H1 (cell line): ENCODE measurements at regions not wholly inside any gene's neighbourhood (a gene's known extent, or its start where the extent isn't known, plus 50 kb on each side); places are given as distances from the start of the nearest gene placed in this dataset.

ENCODE experiments used
- CTCF ChIA-PET: fragments of 300-600 bp; sonication (Branson Sonifier 250); formaldehyde crosslinking; loops from one replicate; lab custom pipeline; 2021; ENCODE audit not compliant: partially characterized antibody; lab: Charles Lee
- POLR2A ChIA-PET: fragments of 300-600 bp; sonication (Branson Sonifier 250); formaldehyde crosslinking; loops from one replicate; lab custom pipeline; 2021; ENCODE audit warnings: inconsistent platforms; ENCODE audit not compliant: partially characterized antibody; lab: Charles Lee
- DNase-seq, 2 experiments: peaks; one replicate each; pipeline versions ENCODE4 v3.0.0 to v3.0.0-alpha.2; 2010 to 2022; ENCODE audit warnings: low spot score in 2 of 2, low read depth in 1 of 2, mixed read lengths in 1 of 2
- FAIRE-seq: peaks from 2 replicates; lab custom pipeline; 2011; peaks lifted over from hg19 to GRCh38; lab: Jason Lieb, UNC
- H2AFZ ChIP-seq: 2 replicates; pipeline ENCODE4 v1.8.1; 2012; ENCODE audit warnings: low read length, inconsistent platforms
- H2AK5ac ChIP-seq: 2 replicates; pipeline ENCODE4 v1.6.1; 2013; ENCODE audit warnings: low read depth, low read length
- H2BK120ac ChIP-seq: replicated peaks from 2 replicates; pipeline ENCODE3; 2013; ENCODE audit warnings: low read depth, low read length, inconsistent platforms
- H2BK12ac ChIP-seq: 2 replicates; pipeline ENCODE4 v1.6.1; 2013; ENCODE audit warnings: low read depth, low read length
- H2BK15ac ChIP-seq: 2 replicates; pipeline ENCODE4 v1.6.1; 2013; ENCODE audit warnings: low read length
- H2BK20ac ChIP-seq: 2 replicates; pipeline ENCODE4 v1.6.1; 2013; ENCODE audit warnings: low read length
- H2BK5ac ChIP-seq: 2 replicates; pipeline ENCODE4 v1.6.1; 2013; ENCODE audit warnings: low read depth, low read length
- H3K14ac ChIP-seq: 2 replicates; pipeline ENCODE4 v1.6.1; 2013; ENCODE audit warnings: inconsistent platforms; ENCODE audit not compliant: insufficient read length
- H3K18ac ChIP-seq: 2 replicates; pipeline ENCODE4 v1.6.1; 2013; ENCODE audit warnings: low read length; ENCODE audit errors: extremely low read depth
- H3K23ac ChIP-seq: 2 replicates; pipeline ENCODE4 v1.6.1; 2013; ENCODE audit warnings: inconsistent platforms; ENCODE audit not compliant: insufficient read length
- H3K23me2 ChIP-seq: 2 replicates; pipeline ENCODE4 v1.6.1; 2013; ENCODE audit warnings: low read depth, low read length
- H3K27ac ChIP-seq: 2 replicates; pipeline ENCODE4 v1.6.1; 2011; ENCODE audit warnings: low read depth, low read length, inconsistent platforms
- H3K27me3 ChIP-seq, 4 experiments: replicated peaks in 1 of 4; 1 replicate in 1 of 4; 2 replicates in 3 of 4; pipeline versions ENCODE4 v1.6.1 to v1.8.1; 2011 to 2013; ENCODE audit warnings: low read length in 3 of 4, mild to moderate bottlenecking in 3 of 4, inconsistent platforms in 2 of 4, mixed read lengths in 2 of 4, moderate library complexity in 1 of 4; ENCODE audit not compliant: control insufficient read depth in 3 of 4, insufficient read depth in 3 of 4; ENCODE audit errors: extremely low read depth in 1 of 4
- H3K36me3 ChIP-seq, 4 experiments: 2 replicates each; pipeline versions ENCODE4 v1.6.1 to v1.8.1; 2011 to 2013; ENCODE audit warnings: mild to moderate bottlenecking in 4 of 4, low read length in 3 of 4, moderate library complexity in 2 of 4, control low read depth in 1 of 4, inconsistent platforms in 1 of 4; ENCODE audit not compliant: insufficient read depth in 4 of 4, control insufficient read depth in 2 of 4
- H3K4ac ChIP-seq: replicated peaks from 2 replicates; pipeline ENCODE3; 2013; ENCODE audit warnings: low read length, low read depth, mixed read lengths, inconsistent platforms; ENCODE audit not compliant: insufficient read length
- H3K4me1 ChIP-seq, 4 experiments: replicated peaks in 1 of 4; 1 replicate in 1 of 4; 2 replicates in 3 of 4; pipeline versions ENCODE4 v1.6.1 to v1.8.1; 2011 to 2013; ENCODE audit warnings: low read length in 3 of 4, inconsistent platforms in 2 of 4, mixed read lengths in 1 of 4; ENCODE audit not compliant: insufficient read depth in 4 of 4, control insufficient read depth in 3 of 4
- H3K4me2 ChIP-seq, 2 experiments: 2 replicates each; pipeline versions ENCODE4 v1.6.1 to v1.8.1; 2011 to 2013; ENCODE audit warnings: low read depth in 2 of 2, low read length in 2 of 2, control low read depth in 1 of 2, inconsistent platforms in 1 of 2, mild to moderate bottlenecking in 1 of 2; ENCODE audit not compliant: insufficient read depth in 1 of 2
- H3K4me3 ChIP-seq, 4 experiments: fragments of 200-600, 300-600 bp in 1 of 4; sonication (generic), shearing (Covaris generic), sonication (Bioruptor Twin) in 1 of 4; 2 replicates each; pipeline versions ENCODE4 v1.5.1 to v1.8.1; 2011 to 2016; ENCODE audit warnings: low read length in 4 of 4, low read depth in 3 of 4, control low read depth in 2 of 4, inconsistent platforms in 2 of 4, mild to moderate bottlenecking in 2 of 4, mixed read lengths in 1 of 4, moderate library complexity in 1 of 4; ENCODE audit not compliant: insufficient read depth in 2 of 4; ENCODE audit errors: extremely low read depth in 1 of 4
- H3K56ac ChIP-seq: replicated peaks from 2 replicates; pipeline ENCODE3; 2013; ENCODE audit warnings: low read depth, mild to moderate bottlenecking, mixed read lengths, low read length, inconsistent platforms; ENCODE audit not compliant: insufficient read length
- H3K79me1 ChIP-seq: 2 replicates; pipeline ENCODE4 v1.6.1; 2013; ENCODE audit warnings: low read depth, low read length, control low read depth
- H3K79me2 ChIP-seq, 2 experiments: 2 replicates each; pipeline versions ENCODE4 v1.6.1 to v1.8.1; 2012 to 2013; ENCODE audit warnings: low read length in 2 of 2, mild to moderate bottlenecking in 2 of 2, inconsistent platforms in 1 of 2; ENCODE audit not compliant: insufficient read depth in 2 of 2, control insufficient read depth in 1 of 2
- H3K9ac ChIP-seq, 4 experiments: replicated peaks in 1 of 4; 1 replicate in 1 of 4; 2 replicates in 3 of 4; pipeline versions ENCODE4 v1.6.1 to v1.8.1; 2011 to 2013; ENCODE audit warnings: low read depth in 3 of 4, low read length in 3 of 4, control low read depth in 2 of 4, mild to moderate bottlenecking in 2 of 4, moderate library complexity in 2 of 4, inconsistent platforms in 1 of 4; ENCODE audit errors: extremely low read depth in 1 of 4
- H3K9me3 ChIP-seq, 2 experiments: 2 replicates each; pipeline versions ENCODE4 v1.6.1 to v1.8.1; 2012 to 2013; ENCODE audit warnings: mild to moderate bottlenecking in 2 of 2, moderate library complexity in 2 of 2, control low read depth in 1 of 2, inconsistent platforms in 1 of 2, low read depth in 1 of 2, low read length in 1 of 2, mixed read lengths in 1 of 2; ENCODE audit not compliant: insufficient read depth in 2 of 2
- H4K20me1 ChIP-seq, 2 experiments: replicated peaks in 1 of 2; 2 replicates each; pipeline versions ENCODE3 to v1.8.1; 2011 to 2013; ENCODE audit warnings: inconsistent platforms in 2 of 2, low read length in 2 of 2, mild to moderate bottlenecking in 1 of 2; ENCODE audit not compliant: insufficient read depth in 2 of 2, control insufficient read depth in 1 of 2
- H4K5ac ChIP-seq: 2 replicates; pipeline ENCODE4 v1.6.1; 2013; ENCODE audit warnings: low read length, low read depth, mixed read lengths, inconsistent platforms; ENCODE audit not compliant: insufficient read length
- H4K8ac ChIP-seq: 2 replicates; pipeline ENCODE4 v1.8.0; 2013; ENCODE audit warnings: mild to moderate bottlenecking, moderate library complexity, low read length, inconsistent platforms; ENCODE audit not compliant: insufficient read depth; ENCODE audit errors: extremely low read depth
- H4K91ac ChIP-seq: replicated peaks from 2 replicates; pipeline ENCODE3; 2013; ENCODE audit warnings: low read length, mixed read lengths, inconsistent platforms; ENCODE audit not compliant: insufficient read length
- NANOG ChIP-seq: IDR thresholded peaks from 2 replicates; pipeline ENCODE4 v1.6.1; 2011; ENCODE audit warnings: low read length, low read depth, mild to moderate bottlenecking, inconsistent platforms; ENCODE audit not compliant: insufficient read depth, poor library complexity, severe bottlenecking
- POLR2AphosphoS5 ChIP-seq: IDR thresholded peaks from 2 replicates; pipeline ENCODE4 v1.6.1; 2011; ENCODE audit warnings: low read depth, low read length
- POU5F1 ChIP-seq: IDR thresholded peaks from 2 replicates; pipeline ENCODE4 v1.6.1; 2011; ENCODE audit warnings: low read depth, mild to moderate bottlenecking, low read length, moderate library complexity
- RXRA ChIP-seq: IDR thresholded peaks from 2 replicates; pipeline ENCODE4 v1.6.1; 2011; ENCODE audit warnings: low read depth, mild to moderate bottlenecking, low read length, moderate library complexity; ENCODE audit not compliant: insufficient read depth
- SP2 ChIP-seq: IDR thresholded peaks from 2 replicates; pipeline ENCODE4 v1.6.1; 2012; ENCODE audit warnings: mild to moderate bottlenecking, low read length, inconsistent platforms
- ZNF274 ChIP-seq: IDR thresholded peaks from 2 replicates; pipeline ENCODE4 v1.7.0; 2012; ENCODE audit warnings: low read length, borderline replicate concordance; ENCODE audit errors: extremely low read depth

- Histone ChIP-seq H3K27me3 (no peaks in the 10 kb centered on the region), H3K23me2 (no peaks in the 10 kb centered on the region), H3K36me3 (no peaks in the 10 kb centered on the region), H2BK15ac (no peak overlapping the region), H3K4me1 (no peaks in the 10 kb centered on the region), H3K14ac (no peak overlapping the region), H3K79me1 (no peaks in the 10 kb centered on the region), H3K4ac (no peak overlapping the region), H4K91ac (no peak overlapping the region), H3K4me2 (no peak overlapping the region), H4K5ac (no peak overlapping the region), H3K79me2 (no peaks in the 10 kb centered on the region), H3K4me3 (no peak overlapping the region), H3K9me3 (no peaks in the 10 kb centered on the region), H3K18ac (no peak overlapping the region), H3K23ac (no peak overlapping the region), H4K20me1 (no peaks in the 10 kb centered on the region), H2AFZ (no peak overlapping the region), H3K56ac (no peak overlapping the region), H2BK20ac (no peak overlapping the region), H3K9ac (no peak overlapping the region), H4K8ac (no peak overlapping the region), H2BK12ac (no peak overlapping the region), H3K27ac (no peak overlapping the region), H2BK120ac (no peak overlapping the region), H2BK5ac (no peak overlapping the region), H2AK5ac (no peak overlapping the region)
- ChIA-PET CTCF (interaction anchor here (0.6 kb wide), 1 partner anchor 1334 kb away, joined by 3 read pairs; no protein-coding TSS in a partner anchor), POLR2A (no interaction called here)
- DNase-seq: no peak
- TF ChIP-seq RXRA: no peak
- no peak for TF ChIP-seq NANOG
- no peak for TF ChIP-seq SP2
- TF ChIP-seq ZNF274: no peak
- no peak for TF ChIP-seq POU5F1
- TF ChIP-seq POLR2AphosphoS5: no peak
- no peak for FAIRE-seq
These were observed 1070.8 kb upstream of the SEMA6A start for GRCh38 chr5:117645400-117645799.
